K562 (cell line): ENCODE measurements at regions not wholly inside any gene's neighbourhood (a gene's known extent, or its start where the extent isn't known, plus 50 kb on each side); places are given as distances from the start of the nearest gene placed in this dataset.

Experiments used
- CEBPB ChIP-seq: fragments of 450-650 bp; IDR thresholded peaks from 2 replicates; pipeline ENCODE4 v1.6.1; 2016; ENCODE audit warnings: missing genetic modification characterization, missing compliant biosample characterization
- CTCF ChIP-seq, 3 experiments: IDR thresholded peaks in 2 of 3; conservative IDR thresholded peaks in 1 of 3; 2 replicates each; pipeline ENCODE4 v1.5.1; 2011 to 2012; ENCODE audit warnings: low read length in 3 of 3, mild to moderate bottlenecking in 3 of 3, control low read depth in 2 of 3, improper control_type of control experiment in 1 of 3, inconsistent platforms in 1 of 3, low read depth in 1 of 3, mixed read lengths in 1 of 3, moderate library complexity in 1 of 3; ENCODE audit not compliant: insufficient read depth in 2 of 3
- EZH2 ChIP-seq: IDR thresholded peaks from 2 replicates; pipeline ENCODE4 v1.6.1; 2012; ENCODE audit warnings: low read depth, mild to moderate bottlenecking, inconsistent platforms, low read length, borderline replicate concordance
- FOXP4 ChIP-seq: sonication (generic); formaldehyde crosslinking; IDR thresholded peaks from 2 replicates; pipeline ENCODE4 v1.8.0; 2022; ENCODE audit warnings: mild to moderate bottlenecking, missing genetic modification reagents, borderline replicate concordance
- NELFE ChIP-seq: IDR thresholded peaks from 2 replicates; pipeline ENCODE4 v1.6.1; 2011; ENCODE audit warnings: mild to moderate bottlenecking; ENCODE audit not compliant: insufficient read depth, insufficient read length
- POLR2AphosphoS5 ChIP-seq: IDR thresholded peaks from 2 replicates; pipeline ENCODE4 v1.6.1; 2011; ENCODE audit warnings: mild to moderate bottlenecking, low read depth, low read length, moderate library complexity; ENCODE audit not compliant: control insufficient read depth, insufficient read depth
- RAD21 ChIP-seq, 2 experiments: fragments of 250-450 bp in 1 of 2; fragments of 450-650 bp in 1 of 2; sonication (Bioruptor Pico) in 1 of 2; formaldehyde crosslinking in 1 of 2; IDR thresholded peaks in 1 of 2; conservative IDR thresholded peaks in 1 of 2; 2 replicates each; pipeline versions ENCODE4 v1.4.0 to v1.8.0; 2020 to 2022; ENCODE audit warnings: mild to moderate bottlenecking in 2 of 2, moderate library complexity in 1 of 2
- RBM39 ChIP-seq: fragments of 200-400 bp; formaldehyde crosslinking; optimal IDR thresholded peaks from 2 replicates; pipeline ENCODE3; 2018; ENCODE audit warnings: low read depth, low read length
- SREBF2 ChIP-seq: sonication (generic); formaldehyde crosslinking; IDR thresholded peaks from 2 replicates; pipeline ENCODE4 v1.4.0; 2020; ENCODE audit warnings: mild to moderate bottlenecking, missing genetic modification reagents
- TEAD2 ChIP-seq: fragments of 450-650 bp; IDR thresholded peaks from 2 replicates; pipeline ENCODE4 v1.6.1; 2016; ENCODE audit warnings: missing genetic modification characterization, control low read depth, missing compliant biosample characterization
- YY1 ChIP-seq, 3 experiments: IDR thresholded peaks; 2 replicates each; pipeline ENCODE4 v1.6.1; 2011; ENCODE audit warnings: low read length in 2 of 3, mild to moderate bottlenecking in 2 of 3, moderate library complexity in 2 of 3, borderline replicate concordance in 1 of 3, control low read depth in 1 of 3, low read depth in 1 of 3; ENCODE audit not compliant: insufficient read depth in 3 of 3, insufficient replicate concordance in 2 of 3, control insufficient read depth in 1 of 3, insufficient read length in 1 of 3; ENCODE audit errors: extremely low read depth in 1 of 3
- ZBTB7A ChIP-seq: IDR thresholded peaks from 2 replicates; pipeline ENCODE4 v1.6.1; 2011; ENCODE audit warnings: low read depth, mild to moderate bottlenecking, low read length, moderate library complexity, borderline replicate concordance; ENCODE audit not compliant: control insufficient read depth
- ZNF274 ChIP-seq: IDR thresholded peaks from 2 replicates; pipeline ENCODE4 v1.6.1; 2011; ENCODE audit warnings: low read depth, mild to moderate bottlenecking, low read length, moderate library complexity, borderline replicate concordance
- ZNF668 ChIP-seq: fragments of 250-450 bp; sonication (Bioruptor Pico); IDR thresholded peaks from 2 replicates; pipeline ENCODE4 v1.8.0; 2022; ENCODE audit warnings: mild to moderate bottlenecking, inconsistent platforms

- no peak for TF ChIP-seq CTCF (IDR thresholded peaks at IDR 0.05 in 2 of 3, conservative IDR thresholded peaks at IDR 0.05 in 1 of 3; ENCODE audit: insufficient read depth in 2 of 3, low read depth in 1 of 3, low read length in 3 of 3)
- TF ChIP-seq FOXP4, result no peak
- TF ChIP-seq RBM39, result no peak
- no peak for TF ChIP-seq CEBPB (tag)
- TF ChIP-seq SREBF2, result no peak
- TF ChIP-seq YY1 (IDR thresholded peaks at IDR 0.05; ENCODE audit: borderline replicate concordance in 1 of 3, control insufficient read depth in 1 of 3, extremely low read depth in 1 of 3, insufficient read depth in 3 of 3, insufficient read length in 1 of 3, insufficient replicate concordance in 2 of 3, low read depth in 1 of 3, low read length in 2 of 3), result no peak
- no peak for TF ChIP-seq EZH2
- TF ChIP-seq NELFE, result no peak
- TF ChIP-seq ZBTB7A, result no peak
- no peak for TF ChIP-seq ZNF274
- TF ChIP-seq ZNF668 (CRISPR knock-in tag), result no peak
- TF ChIP-seq POLR2AphosphoS5, result no peak
- TF ChIP-seq TEAD2 (tag), result no peak
- no peak for TF ChIP-seq RAD21 (CRISPR knock-in tag; conservative IDR thresholded peaks at IDR 0.05 in 1 of 2, IDR thresholded peaks at IDR 0.05 in 1 of 2)
Observed at GRCh38 chr1:30631700-30632099, 91.7 kb downstream of the MATN1 start.
